ENCODE measurements at regions not wholly inside any gene's neighbourhood (a gene's known extent, or its start where the extent isn't known, plus 50 kb on each side); places are given as distances from the start of the nearest gene placed in this dataset.

- H3K4me3 ChIP-seq (replicated peaks in 1 of 2; ENCODE audit: low read depth in 1 of 2, low read length in 2 of 2) = no peak overlapping the region
- peaks cover 5 to 12% of the 10 kb centered on the region in 2 experiments; a peak in 2 of 4 replicates for H3K4me1 ChIP-seq (ENCODE audit: control insufficient read depth in 1 of 2, insufficient read depth in 2 of 2, low read length in 2 of 2)
- no peak for TF ChIP-seq TCF7L2 (IDR thresholded peaks at IDR 0.05; ENCODE audit: borderline replicate concordance, extremely low read depth, insufficient read depth, insufficient read length)
- no peak for TF ChIP-seq CEBPB (IDR thresholded peaks at IDR 0.05; ENCODE audit: low read depth)
- no peak for TF ChIP-seq REST (IDR thresholded peaks at IDR 0.05; ENCODE audit: low read depth)
- no peak for TF ChIP-seq CBX3 (IDR thresholded peaks at IDR 0.05; ENCODE audit: low read depth)
- H3K9me3 ChIP-seq (ENCODE audit: control insufficient read depth in 1 of 2, insufficient read depth in 1 of 2, low read depth in 1 of 2, low read length in 2 of 2) = no peaks in the 10 kb centered on the region
- H2AFZ ChIP-seq (ENCODE audit: low read depth, low read length, poor library complexity, severe bottlenecking) = no peak overlapping the region
- no TSS peak for BruUV-seq (replicated peaks)
- H4K20me1 ChIP-seq (ENCODE audit: insufficient read depth) = no peaks in the 10 kb centered on the region
- H3K79me2 ChIP-seq (ENCODE audit: insufficient read depth, low read length) = no peaks in the 10 kb centered on the region
- no peak for ATAC-seq
- H3K9ac ChIP-seq (ENCODE audit: low read length) = no peak overlapping the region
- intact Hi-C loops (cut with micrococcal nuclease) = no loop called here
- H3K9me2 ChIP-seq (ENCODE audit: insufficient read depth) = no peaks in the 10 kb centered on the region
- DNase-seq (ENCODE audit: low read depth, low spot score) = no peak
- RAD21 ChIA-PET (ENCODE audit: low non-redundant PET in 1 of 2, low total read pairs in 2 of 2, uncharacterized antibody in 2 of 2, unreplicated experiment in 2 of 2) = no interaction called here
- H3K4me2 ChIP-seq (ENCODE audit: low read length) = no peak overlapping the region
- POLR2A ChIA-PET = interaction anchor here (0.6 kb wide), 1 partner anchor 638 kb away, joined by 5 read pairs; no protein-coding TSS in a partner anchor
- H3K27me3 ChIP-seq (ENCODE audit: insufficient read depth, low read length) = no peaks in the 10 kb centered on the region
- no peak overlapping the region for H3K27ac ChIP-seq (ENCODE audit: low read depth, low read length)
- no peaks in the 10 kb centered on the region for H3K36me3 ChIP-seq (ENCODE audit: control insufficient read depth in 1 of 2, insufficient read depth in 2 of 2, low read length in 2 of 2)
- CTCF ChIA-PET = no interaction called here
These were observed 364.9 kb upstream of the PMFBP1 start for GRCh38 chr16:72536723-72537435.

- intact Hi-C loops (cut with micrococcal nuclease) = no loop called here
- RAD21 ChIA-PET (ENCODE audit: low non-redundant PET in 1 of 2, low total read pairs in 2 of 2, uncharacterized antibody in 2 of 2, unreplicated experiment in 2 of 2) = no interaction called here
- CTCF ChIA-PET = no interaction called here
- TF ChIP-seq EZH2 (IDR thresholded peaks at IDR 0.05) (no peak), ZFX (IDR thresholded peaks at IDR 0.05) (no peak), TCF7L2 (IDR thresholded peaks at IDR 0.05; ENCODE audit: borderline replicate concordance, extremely low read depth, insufficient read depth, insufficient read length) (no peak), MAX (IDR thresholded peaks at IDR 0.05) (no peak), SP1 (IDR thresholded peaks at IDR 0.05; ENCODE audit: low read depth) (no peak), ZBTB33 (IDR thresholded peaks at IDR 0.05; ENCODE audit: extremely low read depth, insufficient replicate concordance, low read length) (no peak)
These were observed 361.0 kb upstream of the PMFBP1 start for GRCh38 chr16:72532906-72533410.

More at GRCh38 chr16:72532906-72533410, 361.0 kb upstream of the PMFBP1 start:
- BruUV-seq (replicated peaks) = no TSS peak
- Histone ChIP-seq H3K27ac (ENCODE audit: low read depth, low read length) (no peak overlapping the region), H3K79me2 (ENCODE audit: insufficient read depth, low read length) (no peaks in the 10 kb centered on the region), H3K4me2 (ENCODE audit: low read length) (no peak overlapping the region), H3K9ac (ENCODE audit: low read length) (no peak overlapping the region), H3K27me3 (ENCODE audit: insufficient read depth, low read length) (no peaks in the 10 kb centered on the region), H3K4me1 (ENCODE audit: control insufficient read depth in 1 of 2, insufficient read depth in 2 of 2, low read length in 2 of 2) (peaks cover 2 to 6% of the 10 kb centered on the region in 2 experiments; a peak in 2 of 4 replicates), H3K36me3 (ENCODE audit: control insufficient read depth in 1 of 2, insufficient read depth in 2 of 2, low read length in 2 of 2) (no peaks in the 10 kb centered on the region), H3K9me2 (ENCODE audit: insufficient read depth) (no peaks in the 10 kb centered on the region), H3K9me3 (ENCODE audit: control insufficient read depth in 1 of 2, insufficient read depth in 1 of 2, low read depth in 1 of 2, low read length in 2 of 2) (no peaks in the 10 kb centered on the region), H3K4me3 (replicated peaks in 1 of 2; ENCODE audit: low read depth in 1 of 2, low read length in 2 of 2) (no peak overlapping the region), H2AFZ (ENCODE audit: low read depth, low read length, poor library complexity, severe bottlenecking) (no peak overlapping the region), H4K20me1 (ENCODE audit: insufficient read depth) (no peaks in the 10 kb centered on the region)
- POLR2A ChIA-PET = no interaction called here
- no peak for ATAC-seq
- no peak for DNase-seq (ENCODE audit: low read depth, low spot score)

Measured in HCT116 (cell line).